GM21526 (cell line): ENCODE measurements at regions not wholly inside any gene's neighbourhood (a gene's known extent, or its start where the extent isn't known, plus 50 kb on each side); places are given as distances from the start of the nearest gene placed in this dataset.
A peak's percentile ranks its signal among the peaks of the same experiment; 100 is the strongest.
"Not testable (repeated sequence)": the region's sequence is repeated elsewhere in the genome, so short reads cannot be mapped to it uniquely, and the experiment has no call there.

ENCODE experiments used
- ATAC-seq: cut with Tn5 transposase; IDR thresholded peaks from one replicate; pipeline ENCODE4 v1.9.1; 2021; ENCODE audit warnings: moderate library complexity; ENCODE audit not compliant: unreplicated experiment, low FRiP score

GRCh38 chr9:42325142-42325541 lies 141.7 kb downstream of the SPATA31A6 start:
- not testable (repeated sequence) for ATAC-seq

- ATAC-seq = not testable (repeated sequence)
Observed at GRCh38 chr9:42325561-42325960, 142.1 kb downstream of the SPATA31A6 start.

GRCh38 chr9:42326482-42326881 lies 143.0 kb downstream of the SPATA31A6 start:
- not testable (repeated sequence) for ATAC-seq

- not testable (repeated sequence) for ATAC-seq
Observed at GRCh38 chr9:42335342-42335741, 151.9 kb downstream of the SPATA31A6 start.

GRCh38 chr9:42335984-42336657 lies 152.7 kb downstream of the SPATA31A6 start:
- not testable (repeated sequence) for ATAC-seq

GRCh38 chr9:42338275-42338674 lies 154.8 kb downstream of the SPATA31A6 start:
- ATAC-seq = not testable (repeated sequence)

- ATAC-seq = not testable (repeated sequence)
Observed at GRCh38 chr9:42339671-42340434, 156.4 kb downstream of the SPATA31A6 start.

GRCh38 chr9:42340435-42340723 lies 156.9 kb downstream of the SPATA31A6 start:
- ATAC-seq = not testable (repeated sequence)

- not testable (repeated sequence) for ATAC-seq
Observed at GRCh38 chr9:42341860-42342259, 158.4 kb downstream of the SPATA31A6 start.

GRCh38 chr9:42342297-42342696 lies 158.8 kb downstream of the SPATA31A6 start:
- not testable (repeated sequence) for ATAC-seq

GRCh38 chr9:42344508-42344907 lies 161.0 kb downstream of the SPATA31A6 start:
- not testable (repeated sequence) for ATAC-seq

GRCh38 chr9:42346916-42347315 lies 163.5 kb downstream of the SPATA31A6 start:
- not testable (repeated sequence) for ATAC-seq

GRCh38 chr9:42349181-42349580 lies 165.7 kb downstream of the SPATA31A6 start:
- not testable (repeated sequence) for ATAC-seq

- not testable (repeated sequence) for ATAC-seq
Observed at GRCh38 chr9:42350412-42350811, 167.0 kb downstream of the SPATA31A6 start.

GRCh38 chr9:42357604-42358373 lies 174.3 kb downstream of the SPATA31A6 start:
- ATAC-seq = not testable (repeated sequence)

GRCh38 chr9:42358626-42359247 lies 175.3 kb downstream of the SPATA31A6 start:
- ATAC-seq = not testable (repeated sequence)

- peak; percentile 1 for ATAC-seq
Observed at GRCh38 chr9:42364410-42365243, 181.2 kb downstream of the SPATA31A6 start.

- peak; percentile 92 for ATAC-seq
Observed at GRCh38 chr9:42365244-42365945, 181.9 kb downstream of the SPATA31A6 start.

GRCh38 chr9:42368279-42368881 lies 184.9 kb downstream of the SPATA31A6 start:
- ATAC-seq = not testable (repeated sequence)
